Renal cortical epithelial cell (primary cell): ENCODE measurements at regions not wholly inside any gene's neighbourhood (a gene's known extent, or its start where the extent isn't known, plus 50 kb on each side); places are given as distances from the start of the nearest gene placed in this dataset.
"Not testable (repeated sequence)": the region's sequence is repeated elsewhere in the genome, so short reads cannot be mapped to it uniquely, and the experiment has no call there.

Experiments used
- DNase-seq: peaks from one replicate; pipeline ENCODE4 v3.0.0-alpha.2; 2011; ENCODE audit warnings: low read depth

DNA sequence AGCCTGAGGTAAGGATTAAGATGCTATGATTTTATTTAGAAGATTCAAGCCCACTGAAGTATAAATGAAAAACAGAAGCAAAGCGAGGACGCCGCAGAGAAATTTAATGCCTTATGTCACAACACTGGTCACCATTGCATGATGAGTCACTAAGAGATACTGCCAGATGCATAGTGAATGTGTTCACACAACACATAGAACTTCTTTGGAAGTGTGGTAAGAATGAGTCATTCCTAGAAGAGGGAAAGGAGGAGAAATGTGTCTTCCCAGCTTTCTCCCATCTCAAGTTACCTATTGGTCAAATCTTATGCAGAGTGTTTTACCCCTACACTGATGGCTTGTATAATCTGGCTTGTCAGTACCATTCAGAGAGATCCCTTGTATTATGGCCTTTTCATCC lies 465.3 kb upstream of the ARRDC3 start:
- peak; percentile 78 for DNase-seq

GRCh38 chr5:91841423-91841822 lies 458.3 kb upstream of the ARRDC3 start:
- DNase-seq: no peak

DNA sequence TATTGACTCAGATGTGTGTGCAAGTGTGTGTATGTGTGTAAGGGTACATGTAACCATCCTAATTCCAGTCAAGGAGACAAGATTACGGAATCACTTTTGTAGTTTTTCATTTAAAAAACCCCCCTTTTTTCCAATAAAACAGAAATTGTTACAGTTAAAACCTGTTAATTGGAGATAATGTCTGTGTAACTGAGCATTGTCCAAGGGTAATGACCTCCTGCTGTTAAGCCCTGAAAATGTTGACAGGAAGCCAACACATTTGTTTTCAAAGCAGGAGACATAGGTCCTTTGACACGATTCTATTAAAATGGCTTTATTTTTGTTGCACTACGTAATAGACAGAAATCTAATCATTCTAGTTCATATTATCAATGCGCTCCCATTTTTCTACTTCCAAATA lies 457.3 kb upstream of the ARRDC3 start:
- DNase-seq: no peak

GRCh38 chr5:91839721-91840120 lies 456.6 kb upstream of the ARRDC3 start:
- no peak for DNase-seq

DNA sequence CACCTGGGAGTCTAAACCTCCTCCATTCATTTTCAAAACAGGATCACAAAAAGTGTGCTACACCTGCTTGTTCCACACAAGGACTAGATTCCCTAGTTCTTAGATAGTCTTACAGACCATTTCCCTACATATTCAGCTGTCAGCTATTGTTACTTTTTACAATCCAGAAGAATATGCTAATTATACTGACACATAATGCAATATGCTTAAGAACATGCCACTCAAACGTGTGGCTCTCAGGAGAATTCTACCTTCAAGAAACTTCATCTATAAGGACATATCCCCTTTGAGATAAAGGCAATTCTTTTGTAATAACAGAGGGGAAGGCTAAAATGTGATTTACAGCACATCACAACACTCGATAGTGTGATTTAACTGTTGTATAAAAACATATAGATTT lies 456.1 kb upstream of the ARRDC3 start:
- DNase-seq: no peak

GRCh38 chr5:91830361-91830953 lies 447.3 kb upstream of the ARRDC3 start:
- DNase-seq: no peak

DNA sequence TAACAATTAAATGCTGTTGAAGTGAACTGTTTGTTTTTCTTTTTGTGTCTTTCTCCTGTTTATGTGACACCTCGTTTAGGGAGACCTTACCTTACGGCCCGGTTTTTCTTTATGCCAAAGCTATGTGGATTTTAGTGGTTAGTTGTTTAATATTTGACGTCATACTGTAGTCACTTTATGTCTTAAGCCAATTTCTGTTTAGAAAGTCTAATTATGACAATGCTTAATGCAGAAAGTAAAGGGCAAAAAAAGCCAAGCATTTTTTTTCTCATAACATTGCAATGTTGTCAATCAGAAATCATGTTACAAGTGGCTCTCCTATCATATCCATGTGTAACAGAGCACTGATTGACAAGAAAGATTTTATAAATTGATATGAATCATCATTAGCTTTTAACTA lies 442.5 kb upstream of the ARRDC3 start:
- DNase-seq: no peak

DNA sequence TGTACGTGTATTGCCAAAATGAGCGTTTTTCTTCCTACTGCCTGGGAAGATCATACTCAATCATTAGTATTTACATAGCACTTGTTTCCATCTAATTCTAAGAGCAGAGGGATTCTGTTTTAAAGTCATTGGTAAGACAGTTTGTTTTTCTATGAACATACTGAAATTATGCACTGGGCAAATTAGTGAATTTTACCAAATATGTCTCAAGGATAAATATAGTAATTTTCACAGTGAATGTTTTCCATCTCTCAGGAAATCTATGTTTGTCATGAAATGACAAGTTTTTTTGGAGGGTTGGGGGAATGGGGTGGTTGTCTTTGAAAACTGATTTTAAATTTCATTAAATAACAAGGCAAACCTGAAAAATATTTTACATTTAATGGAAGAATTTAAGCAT lies 441.3 kb upstream of the ARRDC3 start:
- DNase-seq: no peak

DNA sequence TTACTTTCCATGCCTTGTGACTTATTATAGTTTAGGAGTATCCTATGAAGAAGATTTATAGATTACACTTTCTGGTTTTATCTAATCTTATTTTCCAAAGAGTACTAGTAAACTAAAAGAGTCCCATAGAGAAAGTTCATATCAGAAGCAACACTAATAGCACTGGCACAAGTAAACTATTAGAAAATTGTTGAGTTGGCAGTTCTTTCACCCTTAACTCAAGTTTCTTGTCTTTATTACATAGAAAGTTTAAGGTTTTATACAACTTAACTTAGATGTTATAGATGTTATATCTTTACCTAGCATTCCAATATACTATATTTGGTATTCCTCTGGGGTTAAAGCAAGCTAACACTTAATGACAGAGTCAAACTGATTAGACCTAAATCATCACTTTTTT lies 437.8 kb upstream of the ARRDC3 start:
- no peak for DNase-seq

- no peak for DNase-seq
Observed at GRCh38 chr5:91816681-91817080, 433.6 kb upstream of the ARRDC3 start.

- DNase-seq: no peak
Observed at GRCh38 chr5:91797576-91797975, 414.5 kb upstream of the ARRDC3 start.

GRCh38 chr5:91794856-91795548 lies 411.9 kb upstream of the ARRDC3 start:
- DNase-seq: no peak

DNA sequence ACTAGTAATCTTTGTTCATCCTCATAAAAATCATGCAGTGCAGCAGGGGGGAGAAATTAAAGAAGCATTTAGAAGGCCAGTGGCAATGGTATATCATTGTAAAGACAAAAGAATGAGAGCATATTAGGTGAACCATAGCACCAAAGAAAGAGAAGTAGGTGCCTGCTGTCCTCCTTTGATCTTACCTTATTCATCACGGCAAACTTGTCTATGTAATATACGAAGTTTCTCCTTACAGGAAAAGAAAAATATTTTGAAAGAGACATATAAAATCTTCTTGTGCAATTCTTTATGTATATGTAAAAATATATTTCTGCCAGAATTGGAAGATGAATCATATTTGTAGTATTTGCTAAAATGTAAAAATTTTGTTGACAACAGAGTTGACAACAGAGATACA lies 411.3 kb upstream of the ARRDC3 start:
- DNase-seq: no peak

- DNase-seq: peak; percentile 4
Observed at GRCh38 chr5:91787718-91788117, 404.6 kb upstream of the ARRDC3 start.

DNA sequence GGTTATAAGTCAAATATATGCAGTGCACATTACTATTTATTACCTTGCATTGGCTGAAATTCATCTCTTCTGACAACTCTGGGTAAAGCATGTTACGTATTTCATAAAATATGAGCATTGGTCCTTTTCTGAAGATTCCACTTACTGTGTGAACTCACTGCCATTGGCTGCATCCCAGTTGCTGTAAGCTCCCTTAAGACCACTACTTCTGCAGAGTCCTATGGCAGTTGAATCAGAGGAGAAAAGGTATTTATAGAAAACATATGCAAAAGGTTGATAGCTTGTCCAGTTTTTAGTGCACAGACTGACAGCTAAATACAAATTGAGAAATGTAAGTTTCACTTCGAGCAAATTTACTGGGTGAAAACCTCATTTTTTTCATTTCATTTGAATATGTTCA lies 394.6 kb upstream of the ARRDC3 start:
- no peak for DNase-seq

- no peak for DNase-seq
Observed at GRCh38 chr5:91776249-91776648, 393.1 kb upstream of the ARRDC3 start.

DNA sequence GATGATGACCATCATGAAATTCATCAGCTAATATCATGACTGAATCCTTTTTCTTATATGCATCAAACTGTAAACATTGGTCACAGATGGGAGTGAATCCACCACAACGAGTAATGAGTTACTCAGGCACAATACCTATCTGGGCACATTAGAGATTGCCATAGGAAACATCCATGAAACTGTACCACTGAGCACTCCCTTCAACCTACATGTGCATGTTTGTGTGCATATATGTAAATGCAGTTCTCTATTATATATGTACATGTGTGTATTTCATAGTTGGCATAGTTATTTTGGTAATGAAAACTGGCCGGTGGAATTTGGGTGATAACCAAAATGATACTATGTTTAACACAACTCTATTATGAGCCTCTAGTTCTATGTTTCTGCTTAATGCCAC lies 387.3 kb upstream of the ARRDC3 start:
- DNase-seq: no peak

GRCh38 chr5:91757383-91757782 lies 374.3 kb upstream of the ARRDC3 start:
- not testable (repeated sequence) for DNase-seq

DNA sequence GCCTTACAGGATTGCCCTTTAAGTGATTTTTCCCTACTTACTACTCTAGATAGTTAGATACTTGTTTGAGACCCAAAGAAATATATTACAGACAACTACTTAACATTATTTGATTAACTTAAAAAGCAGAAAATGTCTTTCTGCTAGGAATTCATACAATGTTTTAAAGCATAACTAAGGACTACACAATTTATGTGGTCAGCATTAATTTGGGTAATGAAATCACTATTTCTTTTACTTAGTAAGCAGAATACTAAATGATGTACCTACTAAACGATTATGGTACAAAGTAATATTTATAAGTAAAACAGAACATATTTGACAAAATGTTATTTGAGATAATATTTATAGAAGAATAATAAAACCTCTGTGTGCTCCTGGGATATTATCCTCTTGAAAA lies 371.9 kb upstream of the ARRDC3 start:
- no peak for DNase-seq

DNA sequence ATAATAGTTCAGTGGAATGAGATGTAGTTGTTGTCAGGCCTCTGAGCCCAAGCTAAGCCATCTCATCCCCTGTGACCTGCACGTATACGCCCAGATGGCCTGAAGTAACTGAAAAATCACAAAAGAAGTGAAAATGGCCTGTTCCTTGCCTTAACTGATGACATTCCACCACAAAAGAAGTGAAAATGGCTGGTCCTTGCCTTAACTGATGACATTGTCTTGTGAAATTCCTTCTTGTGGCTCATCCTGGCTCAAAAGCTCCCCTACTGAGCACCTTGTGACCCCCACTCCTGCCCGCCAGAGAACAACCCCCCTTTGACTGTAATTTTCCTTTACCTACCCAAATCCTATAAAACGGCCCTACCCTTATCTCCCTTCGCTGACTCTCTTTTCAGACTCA lies 361.4 kb upstream of the ARRDC3 start:
- not testable (repeated sequence) for DNase-seq

DNA sequence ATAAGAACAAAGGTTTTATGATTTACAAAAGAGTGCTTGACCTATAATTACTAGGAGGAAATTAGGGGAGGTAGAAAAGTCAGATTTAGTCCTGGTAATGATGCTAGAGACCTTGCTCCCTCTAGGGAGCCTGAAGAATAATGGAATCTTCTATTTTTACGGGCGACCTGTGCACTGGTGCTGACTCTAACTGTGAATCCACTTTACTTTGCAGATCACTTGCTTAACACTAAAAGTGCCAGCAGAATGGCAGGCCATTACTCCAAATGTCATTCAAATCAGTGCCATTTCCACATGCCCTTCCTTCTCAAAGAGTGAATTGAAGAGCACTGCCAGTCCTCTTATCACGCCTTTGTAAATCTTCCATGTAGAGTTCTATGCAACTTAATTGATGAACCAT lies 359.4 kb upstream of the ARRDC3 start:
- no peak for DNase-seq

DNA sequence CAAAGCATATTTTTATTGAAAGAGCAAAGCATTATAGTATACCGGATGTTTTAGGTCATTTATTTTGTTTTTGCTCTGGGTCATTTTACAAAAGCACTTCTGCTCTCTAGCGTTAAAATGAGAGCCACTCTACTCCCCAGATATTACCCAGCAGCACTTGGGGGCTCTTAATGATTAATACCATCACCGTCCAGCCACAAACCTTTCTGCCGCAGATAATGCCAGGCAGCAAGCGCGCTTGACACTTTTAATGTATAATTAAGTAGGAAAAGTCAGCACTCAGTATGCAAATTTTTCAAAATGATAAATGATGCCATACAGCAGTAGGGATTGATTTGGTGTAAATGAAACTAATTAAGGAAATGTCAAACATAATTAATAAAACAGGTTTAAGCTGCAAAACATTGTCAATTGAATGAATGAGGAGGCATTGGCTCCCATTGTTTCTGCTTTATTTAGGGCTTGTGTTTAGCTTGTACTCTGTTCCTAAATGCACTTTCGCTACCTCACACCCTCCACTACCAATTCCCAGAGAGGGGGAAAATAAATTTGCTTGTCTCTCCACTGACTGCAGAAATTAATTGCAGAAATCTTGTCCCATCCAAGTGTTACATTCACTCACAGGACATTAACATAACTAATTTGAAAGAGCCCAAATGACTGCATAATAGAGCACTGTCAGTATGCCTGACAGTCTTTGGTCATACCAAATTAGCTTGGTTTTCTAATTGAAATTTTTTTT lies 358.8 kb upstream of the ARRDC3 start:
- no peak for DNase-seq

- DNase-seq: no peak
Observed at GRCh38 chr5:91730026-91730425, 346.9 kb upstream of the ARRDC3 start.
